ENCODE measurements at regions not wholly inside any gene's neighbourhood (a gene's known extent, or its start where the extent isn't known, plus 50 kb on each side); places are given as distances from the start of the nearest gene placed in this dataset.

- TF ChIP-seq POLR2AphosphoS5 (IDR thresholded peaks at IDR 0.05; ENCODE audit: low read depth, low read length) (no peak), POLR2A (IDR thresholded peaks at IDR 0.05; ENCODE audit: low read depth, low read length) (no peak), TAF1 (IDR thresholded peaks at IDR 0.05; ENCODE audit: borderline replicate concordance, low read depth, low read length) (no peak)
Observed at GRCh38 chr1:106178791-106179190, 877.7 kb upstream of the PRMT6 start.
